ENCODE measurements at regions not wholly inside any gene's neighbourhood (a gene's known extent, or its start where the extent isn't known, plus 50 kb on each side); places are given as distances from the start of the nearest gene placed in this dataset.

DNA sequence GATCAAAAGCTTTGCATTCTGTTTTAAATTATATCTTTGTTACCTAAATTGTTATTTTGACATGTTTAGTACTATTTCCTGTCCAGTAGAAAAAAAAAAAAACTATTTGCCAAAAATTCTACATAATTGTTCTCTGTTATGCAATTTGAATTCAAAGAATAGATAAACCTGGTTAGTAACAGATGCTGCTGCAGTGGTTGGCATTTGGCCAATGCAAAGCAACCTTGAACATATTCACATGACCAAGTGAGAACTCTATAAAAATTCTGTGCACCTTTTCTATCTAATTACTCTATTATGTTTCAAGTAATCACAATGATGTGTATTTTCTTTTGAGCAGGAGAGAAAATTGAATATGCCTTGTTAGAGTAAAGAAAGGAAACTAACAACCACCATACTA is 1473.4 kb downstream of the RPA4 start:
- no peak overlapping the region for H3K4me3 ChIP-seq (ENCODE audit: low read depth, low read length)
- no peak for DNase-seq (ENCODE audit: low read depth)
- TF ChIP-seq, protein P1, sequence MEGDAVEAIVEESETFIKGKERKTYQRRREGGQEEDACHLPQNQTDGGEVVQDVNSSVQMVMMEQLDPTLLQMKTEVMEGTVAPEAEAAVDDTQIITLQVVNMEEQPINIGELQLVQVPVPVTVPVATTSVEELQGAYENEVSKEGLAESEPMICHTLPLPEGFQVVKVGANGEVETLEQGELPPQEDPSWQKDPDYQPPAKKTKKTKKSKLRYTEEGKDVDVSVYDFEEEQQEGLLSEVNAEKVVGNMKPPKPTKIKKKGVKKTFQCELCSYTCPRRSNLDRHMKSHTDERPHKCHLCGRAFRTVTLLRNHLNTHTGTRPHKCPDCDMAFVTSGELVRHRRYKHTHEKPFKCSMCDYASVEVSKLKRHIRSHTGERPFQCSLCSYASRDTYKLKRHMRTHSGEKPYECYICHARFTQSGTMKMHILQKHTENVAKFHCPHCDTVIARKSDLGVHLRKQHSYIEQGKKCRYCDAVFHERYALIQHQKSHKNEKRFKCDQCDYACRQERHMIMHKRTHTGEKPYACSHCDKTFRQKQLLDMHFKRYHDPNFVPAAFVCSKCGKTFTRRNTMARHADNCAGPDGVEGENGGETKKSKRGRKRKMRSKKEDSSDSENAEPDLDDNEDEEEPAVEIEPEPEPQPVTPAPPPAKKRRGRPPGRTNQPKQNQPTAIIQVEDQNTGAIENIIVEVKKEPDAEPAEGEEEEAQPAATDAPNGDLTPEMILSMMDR (IDR thresholded peaks at IDR 0.05; ENCODE audit: low read depth, low read length, missing control alignments), result no peak

DNA sequence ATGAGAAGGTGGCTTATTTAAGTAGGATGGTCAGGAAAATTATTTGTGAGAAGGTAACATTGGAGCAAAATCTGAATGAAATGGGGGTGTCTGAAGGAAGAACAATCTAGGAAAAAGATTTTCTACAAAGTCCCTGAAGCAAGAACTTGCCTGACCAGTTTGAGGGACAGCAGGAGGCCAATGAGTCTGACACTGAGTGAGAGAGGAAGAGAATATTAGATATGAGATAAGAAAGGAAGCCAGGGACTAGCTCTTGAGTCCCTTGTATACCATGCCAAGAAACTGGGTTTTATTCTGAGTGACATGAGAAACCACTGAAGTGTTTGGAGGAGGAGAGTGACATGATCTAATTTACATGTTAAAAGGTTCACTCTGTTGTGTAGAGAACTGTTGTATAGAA is 1478.9 kb downstream of the RPA4 start:
- TF ChIP-seq, protein P1 (IDR thresholded peaks at IDR 0.05; ENCODE audit: low read depth, low read length, missing control alignments), result no peak
- DNase-seq (ENCODE audit: low read depth), result no peak
- no peak overlapping the region for H3K4me3 ChIP-seq (ENCODE audit: low read depth, low read length)

DNA sequence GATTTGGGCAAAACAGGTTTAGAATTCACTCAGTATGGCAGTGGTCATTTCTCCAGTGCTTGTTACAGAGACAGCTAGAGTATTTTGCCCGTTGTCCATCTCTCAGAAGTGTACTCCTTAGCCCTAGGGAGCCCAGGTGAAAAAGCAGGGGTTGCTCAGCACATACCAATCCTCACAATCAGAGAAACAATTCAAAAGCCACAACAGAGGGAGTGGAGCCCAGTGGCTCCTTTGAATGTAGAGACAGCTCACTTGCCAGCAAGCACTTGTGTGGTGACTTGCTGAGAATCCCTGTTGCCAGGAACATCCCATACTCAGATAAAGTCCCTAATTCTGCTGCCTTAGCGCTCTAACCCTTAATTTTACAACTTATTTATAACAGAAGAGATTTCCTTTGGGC is 1488.3 kb downstream of the RPA4 start:
- DNase-seq (ENCODE audit: low read depth), result no peak
- TF ChIP-seq, protein P1 (IDR thresholded peaks at IDR 0.05; ENCODE audit: low read depth, low read length, missing control alignments), result no peak
- no peak overlapping the region for H3K4me3 ChIP-seq (ENCODE audit: low read depth, low read length)

DNA sequence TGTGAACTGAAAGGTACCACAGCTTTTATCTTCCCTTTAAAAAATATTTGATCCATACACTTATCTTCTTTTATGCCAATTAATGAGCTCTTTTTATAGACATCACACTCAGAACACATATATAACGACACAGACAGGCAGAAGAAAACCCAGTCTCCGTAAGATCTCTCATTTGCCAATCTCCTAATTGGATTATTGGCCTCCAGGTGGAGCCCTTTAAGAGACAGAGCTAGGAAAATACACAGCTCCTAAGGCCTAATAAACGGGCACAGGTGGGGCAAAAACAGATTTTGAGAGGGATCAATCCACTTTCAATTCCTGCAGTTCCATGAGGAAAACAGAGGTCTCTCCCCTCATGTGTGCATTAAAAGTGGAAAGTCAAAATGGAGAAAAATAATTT is 1495.4 kb downstream of the RPA4 start:
- TF ChIP-seq, protein P1 (IDR thresholded peaks at IDR 0.05; ENCODE audit: low read depth, low read length, missing control alignments), result no peak
- no peak overlapping the region for H3K4me3 ChIP-seq (ENCODE audit: low read depth, low read length)
- DNase-seq (ENCODE audit: low read depth), result no peak

DNA sequence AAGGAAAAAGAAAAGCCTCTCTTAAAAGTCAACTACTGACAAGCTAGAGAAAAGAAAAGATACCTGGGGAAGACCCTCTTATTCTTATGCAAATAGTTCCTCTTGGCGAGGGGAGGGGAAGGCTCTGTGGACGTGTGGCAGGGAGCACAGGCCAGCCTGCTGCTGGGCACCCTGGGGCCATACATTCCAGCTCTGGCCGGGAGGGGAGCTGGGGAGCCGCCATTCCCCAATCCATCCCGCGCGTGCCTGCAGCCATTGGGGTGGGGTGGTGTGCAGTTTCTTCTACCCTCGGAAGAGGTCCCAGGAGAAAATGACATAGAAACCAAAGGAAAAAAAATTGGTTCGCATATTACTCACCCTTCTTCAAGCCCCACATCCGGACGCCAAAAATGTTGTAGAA is 1496.4 kb downstream of the RPA4 start:
- H3K4me3 ChIP-seq (ENCODE audit: low read depth, low read length), result no peak overlapping the region
- no peak for DNase-seq (ENCODE audit: low read depth)
- TF ChIP-seq, protein P1 (IDR thresholded peaks at IDR 0.05; ENCODE audit: low read depth, low read length, missing control alignments), result no peak

DNA sequence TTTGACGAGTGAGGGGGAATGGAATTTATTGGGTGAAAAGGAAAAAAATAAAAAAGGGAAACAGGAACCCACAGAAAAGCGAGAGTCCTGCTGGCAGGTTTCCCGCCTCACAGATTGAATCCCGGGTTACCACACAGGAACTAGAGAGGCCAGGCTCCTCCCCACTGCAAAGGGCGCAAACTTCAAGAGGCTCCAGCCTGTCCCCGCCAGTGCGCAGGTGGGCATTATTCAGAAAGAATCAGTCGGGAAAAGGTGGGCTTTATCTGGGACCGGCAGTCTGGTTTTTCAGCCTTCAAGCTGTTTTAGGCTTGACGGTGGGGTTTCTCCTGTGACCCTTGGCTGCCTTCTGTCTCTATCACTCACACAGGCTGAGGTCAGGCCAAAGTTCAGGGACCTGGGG is 1496.8 kb downstream of the RPA4 start:
- TF ChIP-seq, protein P1 (IDR thresholded peaks at IDR 0.05; ENCODE audit: low read depth, low read length, missing control alignments), result no peak
- H3K4me3 ChIP-seq (ENCODE audit: low read depth, low read length), result no peak overlapping the region
- no peak for DNase-seq (ENCODE audit: low read depth)

DNA sequence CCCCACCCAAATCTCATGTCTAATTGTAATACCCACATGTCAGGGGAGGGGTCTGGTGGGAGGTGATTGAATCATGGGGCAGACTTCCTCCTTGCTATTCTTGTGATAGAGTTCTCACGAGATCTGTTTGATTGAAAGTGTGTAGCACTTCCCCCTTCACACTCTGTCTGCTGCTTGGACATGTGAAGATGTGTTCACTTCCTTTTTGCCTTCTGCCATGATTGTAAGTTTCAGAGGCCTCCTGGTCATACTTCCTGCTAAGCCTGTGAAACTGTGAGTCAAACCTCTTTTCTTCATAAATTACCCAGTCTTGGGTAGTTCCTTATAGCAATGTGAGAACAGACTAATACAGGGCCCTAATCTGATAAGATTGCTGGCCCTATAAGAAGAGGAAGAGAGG is 1514.8 kb downstream of the RPA4 start:
- TF ChIP-seq, protein P1 (IDR thresholded peaks at IDR 0.05; ENCODE audit: low read depth, low read length, missing control alignments), result no peak
- no peak overlapping the region for H3K4me3 ChIP-seq (ENCODE audit: low read depth, low read length)
- DNase-seq (ENCODE audit: low read depth), result no peak
